ENCODE measurements at regions not wholly inside any gene's neighbourhood (a gene's known extent, or its start where the extent isn't known, plus 50 kb on each side); places are given as distances from the start of the nearest gene placed in this dataset.

DNA sequence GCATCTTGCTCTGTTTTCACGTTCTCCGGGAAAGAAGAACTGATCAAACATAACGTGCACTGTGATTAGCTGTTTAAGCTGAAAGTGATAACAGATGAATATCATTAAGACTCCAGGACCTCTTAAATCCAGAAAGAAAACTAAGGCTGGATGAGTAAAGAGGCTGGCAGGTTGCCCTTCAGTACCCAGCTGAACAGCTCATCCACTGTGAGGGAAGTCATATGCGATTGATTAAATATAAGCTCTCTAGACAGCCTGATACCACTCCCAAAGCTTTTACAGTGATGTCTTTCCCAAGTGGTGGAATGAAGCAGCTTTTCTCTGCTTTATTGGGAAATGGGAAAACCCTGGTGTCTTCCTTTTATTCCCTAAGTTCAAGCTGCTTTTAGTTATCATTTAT lies 116.9 kb downstream of the EFNB2 start:
- TF ChIP-seq, protein P1, sequence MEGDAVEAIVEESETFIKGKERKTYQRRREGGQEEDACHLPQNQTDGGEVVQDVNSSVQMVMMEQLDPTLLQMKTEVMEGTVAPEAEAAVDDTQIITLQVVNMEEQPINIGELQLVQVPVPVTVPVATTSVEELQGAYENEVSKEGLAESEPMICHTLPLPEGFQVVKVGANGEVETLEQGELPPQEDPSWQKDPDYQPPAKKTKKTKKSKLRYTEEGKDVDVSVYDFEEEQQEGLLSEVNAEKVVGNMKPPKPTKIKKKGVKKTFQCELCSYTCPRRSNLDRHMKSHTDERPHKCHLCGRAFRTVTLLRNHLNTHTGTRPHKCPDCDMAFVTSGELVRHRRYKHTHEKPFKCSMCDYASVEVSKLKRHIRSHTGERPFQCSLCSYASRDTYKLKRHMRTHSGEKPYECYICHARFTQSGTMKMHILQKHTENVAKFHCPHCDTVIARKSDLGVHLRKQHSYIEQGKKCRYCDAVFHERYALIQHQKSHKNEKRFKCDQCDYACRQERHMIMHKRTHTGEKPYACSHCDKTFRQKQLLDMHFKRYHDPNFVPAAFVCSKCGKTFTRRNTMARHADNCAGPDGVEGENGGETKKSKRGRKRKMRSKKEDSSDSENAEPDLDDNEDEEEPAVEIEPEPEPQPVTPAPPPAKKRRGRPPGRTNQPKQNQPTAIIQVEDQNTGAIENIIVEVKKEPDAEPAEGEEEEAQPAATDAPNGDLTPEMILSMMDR (conservative IDR thresholded peaks at IDR 0.05; ENCODE audit: low read depth, low read length), result no peak
- TF ChIP-seq POLR2A (IDR thresholded peaks at IDR 0.05; ENCODE audit: low read depth, low read length) (no peak), MXI1 (IDR thresholded peaks at IDR 0.05; ENCODE audit: borderline replicate concordance, low read depth, low read length) (no peak), RFX5 (IDR thresholded peaks at IDR 0.05; ENCODE audit: low read depth, low read length) (no peak)

Data from IMR-90 (cell line).